Activated CD8-positive, alpha-beta memory T cell treated with anti-CD3 and anti-CD28 coated beads, Interleukin-2, amount 50 U/mL, for 24 hours (primary cell): ENCODE measurements at regions not wholly inside any gene's neighbourhood (a gene's known extent, or its start where the extent isn't known, plus 50 kb on each side); places are given as distances from the start of the nearest gene placed in this dataset.

Experiments used
- DNase-seq: peaks from one replicate; pipeline ENCODE4 v3.0.0-alpha.2; 2020; ENCODE audit errors: extremely low read depth

GRCh38 chr5:52392321-52392720, 395.4 kb upstream of the ITGA1 start:
- DNase-seq: no peak

DNA sequence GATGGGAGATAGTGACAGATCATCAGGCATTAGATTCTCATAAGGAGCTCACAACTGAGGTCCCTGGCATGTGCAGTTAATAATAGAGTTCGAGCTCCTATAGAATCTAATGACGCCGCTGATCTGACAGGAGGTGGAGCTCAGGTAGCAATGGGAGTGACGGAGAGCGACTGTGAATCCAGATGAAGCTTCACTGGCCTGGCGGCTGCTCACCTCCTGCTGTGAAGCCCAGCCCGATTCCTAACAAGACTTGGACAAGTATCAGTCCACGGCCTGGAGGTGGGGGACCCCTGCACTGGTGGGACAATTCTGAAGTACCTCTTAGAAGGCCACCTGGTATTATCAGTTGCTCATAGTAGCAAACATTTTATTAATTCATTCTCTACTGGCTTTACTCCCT, 377.9 kb upstream of the ITGA1 start:
- no peak for DNase-seq

- DNase-seq: no peak
Measured at GRCh38 chr5:52419357-52419756, 368.4 kb upstream of the ITGA1 start.

DNA sequence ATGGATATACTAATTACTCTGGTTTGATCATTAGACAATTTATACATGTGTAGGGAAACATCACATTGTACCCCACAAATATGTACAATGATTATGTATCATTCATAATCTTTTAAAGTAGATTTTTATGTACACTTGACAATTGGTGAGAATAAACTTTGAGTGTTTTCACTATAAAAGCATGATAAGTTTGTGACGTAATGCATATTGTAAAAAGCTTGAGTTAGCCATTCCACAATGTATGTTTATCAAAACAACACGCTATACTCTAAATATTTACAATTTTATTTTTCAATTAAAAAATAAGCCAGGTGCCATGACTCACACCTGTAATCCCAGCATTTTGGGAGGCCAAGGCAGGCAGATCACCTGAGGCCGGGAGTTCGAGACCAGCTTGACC, 360.1 kb upstream of the ITGA1 start:
- DNase-seq: no peak

GRCh38 chr5:52428977-52429489, 358.7 kb upstream of the ITGA1 start:
- DNase-seq: no peak

DNA sequence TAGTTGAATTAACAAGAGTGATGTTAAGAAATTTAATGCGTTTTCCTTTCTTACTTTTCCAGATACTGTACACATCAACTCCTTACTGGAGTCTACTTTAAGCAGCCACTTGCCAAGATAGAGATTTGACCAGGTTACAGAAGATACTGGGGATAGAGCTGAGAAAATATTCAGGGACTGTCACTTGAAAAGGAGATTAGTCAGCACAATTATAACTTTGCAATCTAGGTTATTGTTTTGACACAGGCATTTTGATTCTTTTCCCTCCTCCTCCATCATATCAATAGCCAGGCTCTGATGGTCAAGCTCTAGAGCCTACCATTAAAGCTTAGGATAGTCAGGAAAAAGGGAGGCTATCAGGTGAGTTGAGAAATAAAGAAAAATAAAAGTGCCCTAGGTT, 345.9 kb upstream of the ITGA1 start:
- DNase-seq: no peak

GRCh38 chr5:52443187-52443586, 344.5 kb upstream of the ITGA1 start:
- DNase-seq: no peak

- no peak for DNase-seq
Measured at GRCh38 chr5:52448111-52448510, 339.6 kb upstream of the ITGA1 start.

DNA sequence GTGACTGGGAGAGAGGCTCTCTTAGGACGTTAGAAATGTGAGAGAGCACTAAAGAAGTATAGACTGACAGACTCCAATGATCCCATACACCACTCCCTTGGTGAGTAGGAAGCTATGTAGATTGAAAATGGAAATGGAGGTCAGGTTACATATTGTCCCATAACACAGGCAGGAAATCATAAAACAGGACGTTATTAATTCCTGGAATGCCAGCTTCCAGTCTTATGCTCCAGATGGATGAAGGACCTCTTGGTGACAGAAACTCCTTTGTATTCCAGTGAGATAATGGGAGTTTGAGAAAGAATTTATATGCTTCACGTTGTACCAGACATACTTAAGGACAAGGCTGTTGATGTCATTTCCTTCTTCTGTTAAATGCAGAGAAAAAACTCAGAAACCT, 338.2 kb upstream of the ITGA1 start:
- DNase-seq: no peak

- DNase-seq: no peak
Measured at GRCh38 chr5:52452098-52452497, 335.6 kb upstream of the ITGA1 start.

DNA sequence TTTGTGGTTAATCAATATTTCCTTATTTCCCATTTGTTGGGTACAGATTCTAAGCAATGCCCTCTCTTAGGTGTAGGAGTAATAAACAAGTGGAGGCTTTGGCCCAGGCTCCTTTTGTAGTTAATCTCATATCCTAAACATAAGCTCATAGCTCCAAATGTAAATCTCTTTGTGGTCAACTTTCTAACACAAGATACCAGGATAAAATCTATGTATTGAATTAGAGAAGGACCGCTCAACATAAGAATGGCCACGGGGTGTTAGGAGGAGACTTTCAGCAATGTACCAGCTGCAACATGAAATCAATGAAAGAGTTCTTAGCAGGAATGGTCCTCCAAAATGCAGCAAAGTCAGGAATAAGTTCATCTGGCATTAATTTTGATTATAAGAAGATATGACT, 334.5 kb upstream of the ITGA1 start:
- no peak for DNase-seq

DNA sequence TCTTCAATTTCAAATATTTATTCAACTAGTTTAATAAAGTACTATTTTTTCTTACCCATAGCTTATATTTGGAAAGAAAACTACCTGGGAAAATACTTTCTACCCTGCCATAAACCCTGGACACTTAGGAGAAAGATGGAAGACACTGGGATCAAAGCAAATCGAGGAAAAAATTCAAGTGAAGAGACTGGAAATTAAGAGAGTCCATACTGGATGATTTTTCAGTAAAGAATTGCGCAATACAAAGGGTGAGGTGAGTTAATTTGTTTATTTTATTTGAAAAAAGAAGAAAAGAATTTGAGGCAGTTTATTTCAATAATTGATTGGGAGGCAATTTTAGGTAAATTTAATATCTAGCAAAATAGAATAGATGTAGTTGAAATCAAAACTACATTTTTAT, 331.8 kb upstream of the ITGA1 start:
- no peak for DNase-seq

- no peak for DNase-seq
Measured at GRCh38 chr5:52457810-52458209, 329.9 kb upstream of the ITGA1 start.

GRCh38 chr5:52466113-52466512, 321.6 kb upstream of the ITGA1 start:
- DNase-seq: no peak

GRCh38 chr5:52466749-52467520, 320.8 kb upstream of the ITGA1 start:
- no peak for DNase-seq

DNA sequence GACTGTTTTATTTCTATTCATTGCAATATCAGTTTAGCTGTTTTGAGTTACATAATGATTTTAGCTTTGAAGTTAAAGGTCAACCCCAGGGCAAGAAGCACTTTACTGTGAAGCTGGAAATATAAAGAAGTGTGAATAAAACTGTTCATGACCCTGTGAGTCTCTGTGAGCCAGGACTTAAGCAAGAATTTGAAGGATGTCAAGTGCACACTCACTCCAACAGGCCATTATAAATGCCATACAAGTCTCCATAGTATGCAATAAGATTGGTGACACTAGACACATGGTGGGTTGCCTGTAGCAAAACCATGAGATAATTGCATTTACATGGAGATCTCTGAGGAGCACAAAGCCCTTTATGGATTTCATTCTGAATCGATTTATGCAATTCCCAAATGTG, 318.7 kb upstream of the ITGA1 start:
- no peak for DNase-seq

GRCh38 chr5:52469420-52469819, 318.3 kb upstream of the ITGA1 start:
- DNase-seq: no peak

- DNase-seq: no peak
Measured at GRCh38 chr5:52469835-52470234, 317.9 kb upstream of the ITGA1 start.

DNA sequence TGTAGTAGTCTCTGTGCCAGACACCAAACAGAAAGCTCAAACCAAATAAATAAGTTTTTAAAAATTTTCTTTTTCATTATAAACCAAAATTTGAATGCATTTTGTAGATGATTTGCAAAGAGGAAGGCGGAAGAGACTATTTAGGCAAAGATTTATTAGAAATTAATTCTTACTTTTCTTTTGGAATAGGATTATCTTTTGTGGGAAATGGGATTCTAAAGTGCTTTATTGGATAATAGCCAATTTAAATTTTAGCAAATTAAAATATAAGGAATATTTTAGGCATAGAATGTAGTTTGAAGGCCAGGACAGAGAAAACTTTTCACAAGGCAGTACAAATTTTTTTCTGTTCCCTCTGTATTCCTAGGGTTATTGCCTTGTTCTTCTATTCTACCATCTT, 311.4 kb upstream of the ITGA1 start:
- no peak for DNase-seq

DNA sequence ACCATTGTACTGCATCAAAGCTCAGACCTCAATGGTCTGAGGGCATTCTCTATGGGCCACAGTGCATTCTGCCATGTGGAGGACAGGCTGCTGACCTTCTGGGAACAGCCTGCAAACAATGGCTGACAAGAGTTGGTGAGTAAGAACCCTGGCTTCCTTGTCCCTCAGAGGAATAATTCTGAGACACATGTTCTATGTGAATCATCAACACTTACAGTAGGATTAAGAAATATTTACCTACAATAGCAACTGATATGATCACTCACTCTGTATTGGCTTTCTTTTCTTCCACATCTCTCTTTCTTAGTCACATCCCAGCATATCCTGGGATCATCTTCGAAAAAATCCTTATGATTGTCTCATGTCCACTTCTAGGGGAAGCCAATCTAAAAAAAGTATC, 306.5 kb upstream of the ITGA1 start:
- DNase-seq: no peak

- DNase-seq: no peak
Measured at GRCh38 chr5:52481851-52482250, 305.9 kb upstream of the ITGA1 start.

DNA sequence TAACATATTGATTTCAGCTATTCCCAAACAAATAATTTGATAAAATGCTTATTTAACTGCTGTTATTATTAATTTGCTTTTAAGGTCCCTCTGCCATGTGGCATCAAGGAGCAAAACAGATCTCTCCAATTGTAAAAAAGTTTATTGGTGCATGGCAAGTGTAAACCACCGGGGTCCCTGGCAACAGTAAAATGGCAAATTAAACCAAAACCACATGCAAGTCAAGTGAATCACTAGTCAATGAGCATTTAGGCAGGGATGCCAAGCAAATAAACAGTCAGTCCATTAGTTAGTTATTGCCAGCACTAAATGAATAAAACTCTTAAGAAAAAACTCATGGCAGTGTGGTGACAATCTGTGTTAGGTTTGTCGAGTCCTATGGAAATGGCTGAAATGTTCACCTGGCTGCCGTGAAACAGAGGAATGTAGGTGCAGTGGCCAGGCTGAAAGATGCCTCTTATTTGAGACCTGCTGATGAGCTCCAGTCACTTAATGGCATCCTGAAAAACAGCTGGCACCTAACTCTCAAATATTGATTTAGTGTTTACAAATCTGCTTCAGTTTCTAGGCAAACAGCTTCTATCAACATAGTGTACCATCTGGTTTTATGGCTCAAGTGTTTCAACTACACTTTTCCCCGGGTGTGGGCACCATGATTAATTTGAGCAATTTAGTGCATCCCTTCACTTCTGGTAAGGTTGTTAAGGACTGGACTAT, 296.5 kb upstream of the ITGA1 start:
- no peak for DNase-seq

DNA sequence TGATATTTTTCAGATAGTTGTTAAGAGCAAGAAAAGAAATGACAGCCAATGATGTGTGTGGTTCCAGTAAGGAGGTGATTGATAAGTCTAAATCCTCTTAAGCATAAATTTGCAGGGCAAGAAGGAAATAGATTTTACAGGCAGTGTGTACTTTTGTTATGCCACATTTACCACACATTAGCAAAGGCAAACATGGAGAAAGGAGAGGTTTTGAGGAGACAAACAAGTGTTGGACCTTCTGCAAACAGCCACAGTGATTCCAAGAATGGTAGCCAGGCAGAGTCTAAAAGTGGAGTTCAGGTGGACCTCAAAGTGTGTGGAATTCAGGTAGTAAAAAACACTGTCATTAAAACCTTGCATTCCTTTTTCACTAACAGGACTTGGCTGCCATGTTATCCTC, 295.9 kb upstream of the ITGA1 start:
- DNase-seq: no peak
